Activated naive CD8-positive, alpha-beta T cell treated with anti-CD3 and anti-CD28 coated beads, Interleukin-2, amount 50 U/mL, for 16 hours (primary cell): ENCODE measurements at regions not wholly inside any gene's neighbourhood (a gene's known extent, or its start where the extent isn't known, plus 50 kb on each side); places are given as distances from the start of the nearest gene placed in this dataset.

ENCODE experiments used
- DNase-seq: peaks from one replicate; pipeline ENCODE4 v3.0.0-alpha.2; 2020; ENCODE audit warnings: low read depth, low spot score

DNA sequence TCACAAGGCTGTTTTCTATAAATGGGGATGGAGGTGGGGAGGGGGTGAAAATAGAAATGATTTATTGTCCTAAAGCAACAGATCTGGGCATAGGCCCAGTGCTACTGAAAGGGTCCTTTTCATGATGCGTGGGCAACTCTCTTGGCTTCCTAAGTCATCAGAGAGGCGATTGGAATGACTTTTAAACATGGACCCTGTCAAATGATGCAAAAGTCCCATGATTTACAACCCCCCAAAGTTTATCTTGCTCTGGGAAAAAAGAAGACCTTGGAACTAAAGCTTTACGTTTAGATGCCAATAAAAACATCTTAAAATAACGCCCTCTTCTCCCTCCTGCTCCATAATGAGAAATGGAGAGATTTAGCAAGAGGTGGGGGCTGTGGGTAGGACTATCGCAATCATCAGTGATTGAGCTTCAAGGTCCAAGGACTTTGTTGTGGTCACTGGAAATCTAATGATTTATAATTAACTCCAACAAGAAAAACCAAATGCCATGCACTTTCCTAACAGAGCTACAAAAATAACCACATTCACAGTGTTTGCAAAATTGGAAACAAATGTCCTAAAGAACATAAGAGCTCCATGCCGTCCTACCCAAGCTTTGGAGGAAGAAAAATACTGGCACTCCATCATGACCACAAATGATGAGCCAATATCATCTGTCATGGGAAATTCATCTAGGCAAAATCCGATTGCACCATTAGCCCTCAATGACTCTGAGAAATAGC is 167.5 kb upstream of the CLINT1 start:
- DNase-seq: no peak

DNA sequence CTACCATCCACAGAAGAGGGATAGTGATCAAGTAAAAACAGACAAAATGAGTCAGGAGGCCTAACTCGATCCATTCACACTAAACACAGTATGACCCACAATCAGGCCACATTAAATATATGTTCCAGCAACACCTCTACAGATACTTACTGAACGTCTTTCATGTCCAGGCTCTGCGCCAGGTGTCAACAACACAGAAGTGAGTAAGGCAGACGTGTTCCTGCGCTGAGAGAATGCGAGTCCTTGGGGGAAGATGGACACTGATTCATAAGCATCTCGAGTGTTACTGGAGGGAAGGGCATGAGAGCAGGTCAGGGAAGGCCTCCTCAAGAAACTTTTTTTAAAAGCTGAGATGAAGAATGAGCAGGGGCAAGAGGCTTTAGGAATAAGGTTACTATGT is 164.3 kb upstream of the CLINT1 start:
- DNase-seq: no peak

GRCh38 chr5:158022837-158023236 is 163.9 kb upstream of the CLINT1 start:
- DNase-seq: no peak

DNA sequence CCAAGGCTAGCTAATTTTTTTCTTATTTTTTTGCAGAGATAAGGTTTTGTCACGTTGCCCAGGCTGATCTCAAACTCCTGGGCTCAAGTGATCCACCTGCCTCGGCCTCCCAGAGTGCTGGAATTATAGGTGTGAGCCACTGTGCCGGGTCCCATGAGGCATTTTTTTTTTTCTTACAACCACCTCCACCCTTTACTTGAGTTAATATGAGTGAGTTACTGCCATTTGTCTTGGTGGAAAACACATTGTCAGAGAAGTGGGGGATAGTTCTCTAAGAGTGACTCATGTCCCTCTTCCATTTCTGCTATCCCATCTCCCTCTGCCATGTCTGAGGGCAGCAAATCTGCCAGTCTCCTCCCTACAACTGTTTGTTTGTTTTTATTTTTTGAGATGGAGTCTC is 163.4 kb upstream of the CLINT1 start:
- DNase-seq: no peak

GRCh38 chr5:158020555-158021418 is 161.8 kb upstream of the CLINT1 start:
- no peak for DNase-seq

DNA sequence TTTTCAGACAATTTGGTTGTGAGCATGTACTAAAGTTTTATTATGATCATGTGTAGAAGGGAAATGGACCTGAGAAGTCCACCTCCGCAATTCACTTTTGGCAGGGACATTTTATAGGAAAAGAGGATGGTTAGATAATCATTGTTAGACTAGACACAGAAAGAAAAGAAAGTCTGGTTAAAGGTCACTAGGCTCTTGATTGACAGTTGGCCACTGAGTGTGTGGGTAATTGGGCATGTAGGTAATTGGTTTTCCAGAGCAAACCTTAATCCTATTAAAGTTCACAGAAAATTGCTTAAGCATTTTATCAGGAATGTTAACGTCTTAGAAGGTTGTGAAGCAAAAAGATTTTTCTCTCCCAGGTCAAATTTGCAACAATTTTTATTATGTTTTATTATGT is 158.5 kb upstream of the CLINT1 start:
- no peak for DNase-seq

GRCh38 chr5:158014372-158014771 is 155.4 kb upstream of the CLINT1 start:
- no peak for DNase-seq

DNA sequence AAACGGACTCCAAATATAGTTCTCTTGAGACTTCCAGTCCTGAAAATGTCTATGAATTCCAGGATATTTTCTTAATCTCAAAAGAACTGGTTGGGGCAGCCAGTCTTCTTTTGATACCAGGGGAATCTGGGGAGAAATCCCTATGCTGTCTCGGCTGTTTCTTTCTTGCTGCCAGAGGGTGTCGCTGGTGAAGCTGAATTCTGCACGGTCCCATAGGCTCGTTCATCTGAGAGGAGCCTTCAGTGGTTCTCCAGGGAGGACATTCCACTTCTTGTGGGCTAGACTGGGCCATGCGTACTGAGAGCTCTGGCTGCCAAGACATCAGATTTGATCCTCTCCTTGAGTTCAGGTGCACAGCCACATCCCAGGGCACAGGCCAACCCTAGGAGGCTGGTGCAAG is 155.0 kb upstream of the CLINT1 start:
- DNase-seq: no peak

GRCh38 chr5:158013303-158013702 is 154.4 kb upstream of the CLINT1 start:
- DNase-seq: no peak

DNA sequence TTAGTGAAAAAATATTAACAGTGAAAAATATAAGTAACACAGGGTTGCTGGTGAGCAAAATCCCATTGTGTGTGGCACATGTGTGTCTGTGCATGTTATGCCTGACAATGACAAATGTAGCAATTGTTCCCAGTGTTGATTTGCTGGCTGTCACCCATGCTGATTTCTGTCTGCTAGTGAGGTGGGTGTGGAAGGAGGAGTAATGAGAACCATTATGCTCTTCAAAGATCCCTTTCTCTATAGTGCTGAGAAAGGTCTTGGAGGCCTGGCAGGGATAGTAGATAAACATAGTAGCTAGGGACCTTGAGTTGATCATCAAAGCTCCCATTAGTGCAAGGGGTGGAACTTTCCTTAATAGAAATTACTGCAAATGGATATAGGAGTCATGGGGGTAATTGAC is 152.5 kb upstream of the CLINT1 start:
- DNase-seq: no peak

DNA sequence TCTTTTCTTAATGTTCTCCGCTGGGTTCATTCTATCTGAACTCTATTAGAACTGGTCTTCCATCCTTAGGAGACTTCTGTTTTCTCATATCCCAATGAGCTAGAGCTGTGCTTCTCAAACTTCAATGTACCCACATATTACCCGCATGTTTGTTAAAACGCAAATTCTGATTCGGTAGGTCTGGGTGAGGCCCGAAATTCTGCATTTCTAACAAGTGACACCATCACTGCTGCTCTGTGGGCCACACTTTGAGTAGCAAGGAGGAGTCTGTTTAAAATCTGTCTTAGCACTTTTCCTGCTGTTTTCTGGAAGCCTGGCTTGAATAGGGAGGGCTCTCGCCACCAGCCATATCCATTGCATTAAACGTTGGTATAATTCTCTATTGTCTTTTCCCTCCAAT is 151.9 kb upstream of the CLINT1 start:
- DNase-seq: no peak

DNA sequence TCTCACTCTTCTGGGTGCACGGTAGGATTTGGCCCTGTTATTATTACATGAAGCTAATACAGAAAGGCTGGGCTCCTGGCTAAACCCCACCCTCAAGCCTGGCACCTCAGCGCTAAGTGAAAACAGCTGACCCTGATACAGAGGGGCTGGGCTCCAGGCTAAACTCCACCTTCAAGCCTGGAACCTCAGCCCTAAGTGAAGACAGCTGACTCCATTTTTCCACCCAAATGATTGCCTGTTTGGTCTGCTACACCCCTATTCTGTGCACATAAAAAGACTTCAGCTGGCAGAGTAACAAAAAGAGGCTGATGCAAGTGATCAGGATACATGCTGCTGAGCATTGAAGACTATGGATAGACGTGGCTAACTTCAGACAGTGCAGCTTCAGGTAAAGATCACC is 148.4 kb upstream of the CLINT1 start:
- DNase-seq: no peak

DNA sequence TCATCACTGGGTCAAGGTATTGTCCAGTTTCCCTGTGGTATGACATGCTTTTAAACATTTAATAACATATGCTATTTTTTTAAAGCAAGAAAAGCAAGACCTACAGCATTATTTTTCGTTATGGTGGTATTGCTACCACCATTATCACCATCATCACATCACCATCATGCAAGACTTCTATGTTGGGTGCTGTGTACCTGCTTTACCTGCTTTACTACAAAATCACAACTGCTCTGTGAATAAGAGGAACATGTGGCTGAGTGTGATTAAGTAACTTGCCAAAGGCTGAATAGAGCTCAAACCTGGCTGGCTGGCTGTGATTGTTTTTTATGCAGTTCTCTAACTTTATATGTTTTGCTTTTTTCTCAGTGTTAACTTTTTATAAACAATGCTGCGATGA is 140.8 kb upstream of the CLINT1 start:
- no peak for DNase-seq

- DNase-seq: no peak
These were observed 139.1 kb upstream of the CLINT1 start for GRCh38 chr5:157997991-157998504.

- no peak for DNase-seq
These were observed 136.1 kb upstream of the CLINT1 start for GRCh38 chr5:157994906-157995519.

DNA sequence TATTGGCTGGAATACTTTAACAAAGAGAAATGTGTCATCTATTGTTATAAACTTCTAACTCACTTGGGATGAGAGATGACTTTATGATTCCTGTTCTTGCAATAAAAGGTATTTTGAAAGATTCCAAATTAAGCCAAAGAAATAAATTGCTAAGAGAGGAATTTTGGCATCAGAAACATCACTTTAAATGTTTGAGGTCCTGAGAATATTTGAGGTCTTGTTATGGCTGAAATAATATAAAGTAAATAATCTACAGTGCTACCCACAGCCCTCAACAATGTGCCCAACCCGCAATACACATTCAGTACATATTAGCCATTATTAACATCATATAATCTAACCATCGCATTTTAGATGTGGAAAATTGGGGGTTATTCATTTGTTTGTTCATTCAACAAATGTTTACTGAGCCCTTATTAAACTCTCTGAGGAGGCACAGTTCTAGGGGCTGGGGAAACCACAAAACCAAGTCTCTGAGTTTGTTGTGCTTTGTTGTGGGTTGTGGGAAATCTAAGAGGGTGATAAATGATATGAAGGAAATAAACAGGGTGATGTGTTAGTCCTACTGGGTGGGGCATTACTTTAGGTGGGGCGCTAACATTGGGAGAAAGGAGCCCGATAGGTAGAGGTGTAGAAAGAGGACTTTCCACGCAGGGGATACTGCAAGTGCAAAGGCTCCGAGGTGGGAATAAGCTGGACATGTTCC is 135.2 kb upstream of the CLINT1 start:
- no peak for DNase-seq

- no peak for DNase-seq
These were observed 134.3 kb upstream of the CLINT1 start for GRCh38 chr5:157993201-157993600.

DNA sequence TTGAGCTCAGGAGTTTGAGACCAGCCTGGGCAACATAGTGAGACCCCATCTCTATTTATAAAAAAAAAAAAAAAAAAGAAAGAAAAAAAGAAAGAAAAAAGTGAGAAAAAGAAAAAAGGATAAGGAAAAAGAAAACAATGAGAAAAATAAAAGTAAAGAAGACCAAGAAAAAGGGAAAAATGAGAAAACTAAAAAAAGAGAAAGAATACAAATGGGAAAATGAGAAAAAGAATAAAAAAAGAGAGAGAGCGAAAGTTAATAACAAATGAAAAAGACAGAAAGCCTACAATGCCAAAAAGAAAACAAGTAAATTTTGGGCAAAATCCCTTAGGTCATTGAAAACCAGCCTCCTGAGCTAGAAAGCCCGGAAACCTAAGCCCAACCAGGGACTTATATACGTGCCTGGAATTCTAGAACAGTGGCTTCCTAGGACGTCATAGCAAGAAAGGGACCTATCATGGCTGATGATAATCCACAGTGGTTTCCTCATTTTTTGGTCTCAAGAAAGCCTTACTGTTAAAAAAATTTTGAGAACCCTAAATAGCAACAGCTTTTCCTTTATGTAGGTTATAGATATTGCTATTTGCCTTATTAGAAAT is 131.7 kb upstream of the CLINT1 start:
- DNase-seq: no peak

- no peak for DNase-seq
These were observed 130.4 kb upstream of the CLINT1 start for GRCh38 chr5:157989296-157989695.

DNA sequence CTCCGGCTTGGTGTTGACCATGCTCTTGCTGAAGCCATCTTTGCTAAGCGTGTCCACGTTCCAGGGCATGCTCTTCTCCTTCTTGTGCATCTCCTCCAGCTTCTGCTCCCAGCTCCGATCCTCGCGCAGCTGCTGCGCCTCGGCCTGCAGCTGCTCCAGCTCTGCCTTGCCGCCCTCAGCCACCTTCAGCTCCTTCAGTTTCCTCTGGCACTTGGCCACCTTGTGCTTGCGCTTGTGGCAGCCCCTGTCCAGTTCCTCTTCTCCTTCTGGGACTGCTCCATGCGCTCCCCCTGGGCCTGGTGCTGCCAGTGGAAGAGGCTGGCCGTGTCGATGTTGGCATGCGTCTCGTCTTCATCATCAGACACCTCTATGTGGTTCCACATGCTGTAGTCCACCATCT is 128.3 kb upstream of the CLINT1 start:
- DNase-seq: no peak

GRCh38 chr5:157986431-157986990 is 127.6 kb upstream of the CLINT1 start:
- no peak for DNase-seq
